Endothelial cell of umbilical vein (primary cell): ENCODE measurements at regions not wholly inside any gene's neighbourhood (a gene's known extent, or its start where the extent isn't known, plus 50 kb on each side); places are given as distances from the start of the nearest gene placed in this dataset.

Experiments
- GATA2 ChIP-seq: IDR thresholded peaks from 2 replicates; pipeline ENCODE4 v1.7.0; 2011; ENCODE audit warnings: low read depth, mild to moderate bottlenecking, moderate library complexity, mixed read lengths, low read length; ENCODE audit not compliant: insufficient read length, insufficient read depth
- JUN ChIP-seq: IDR thresholded peaks from 2 replicates; pipeline ENCODE4 v1.6.1; 2011; ENCODE audit warnings: borderline replicate concordance, low read depth; ENCODE audit not compliant: insufficient read length, insufficient read depth
- POLR2A ChIP-seq: IDR thresholded peaks from 2 replicates; pipeline ENCODE4 v1.6.1; 2012; ENCODE audit warnings: low read depth, mild to moderate bottlenecking, control low read depth, low read length
- POLR2AphosphoS5 ChIP-seq: IDR thresholded peaks from 2 replicates; pipeline ENCODE4 v1.6.1; 2012; ENCODE audit warnings: low read depth, mild to moderate bottlenecking, control low read depth, low read length, moderate library complexity; ENCODE audit not compliant: insufficient read depth
- TF ChIP-seq, protein P1 (sequence below), 2 donors: IDR thresholded peaks; 1 replicate in 1 of 2; 2 replicates in 1 of 2; pipeline ENCODE4 v1.5.1; 2011; ENCODE audit warnings: low read length in 2 of 2, mild to moderate bottlenecking in 2 of 2, moderate library complexity in 2 of 2, control low read depth in 1 of 2, inconsistent platforms in 1 of 2, low read depth in 1 of 2; ENCODE audit not compliant: insufficient read depth in 1 of 2; ENCODE audit errors: extremely low read depth in 1 of 2

GRCh38 chr11:111006227-111006626 lies 239.3 kb upstream of the POU2AF2 start:
- TF ChIP-seq, protein P1, sequence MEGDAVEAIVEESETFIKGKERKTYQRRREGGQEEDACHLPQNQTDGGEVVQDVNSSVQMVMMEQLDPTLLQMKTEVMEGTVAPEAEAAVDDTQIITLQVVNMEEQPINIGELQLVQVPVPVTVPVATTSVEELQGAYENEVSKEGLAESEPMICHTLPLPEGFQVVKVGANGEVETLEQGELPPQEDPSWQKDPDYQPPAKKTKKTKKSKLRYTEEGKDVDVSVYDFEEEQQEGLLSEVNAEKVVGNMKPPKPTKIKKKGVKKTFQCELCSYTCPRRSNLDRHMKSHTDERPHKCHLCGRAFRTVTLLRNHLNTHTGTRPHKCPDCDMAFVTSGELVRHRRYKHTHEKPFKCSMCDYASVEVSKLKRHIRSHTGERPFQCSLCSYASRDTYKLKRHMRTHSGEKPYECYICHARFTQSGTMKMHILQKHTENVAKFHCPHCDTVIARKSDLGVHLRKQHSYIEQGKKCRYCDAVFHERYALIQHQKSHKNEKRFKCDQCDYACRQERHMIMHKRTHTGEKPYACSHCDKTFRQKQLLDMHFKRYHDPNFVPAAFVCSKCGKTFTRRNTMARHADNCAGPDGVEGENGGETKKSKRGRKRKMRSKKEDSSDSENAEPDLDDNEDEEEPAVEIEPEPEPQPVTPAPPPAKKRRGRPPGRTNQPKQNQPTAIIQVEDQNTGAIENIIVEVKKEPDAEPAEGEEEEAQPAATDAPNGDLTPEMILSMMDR (IDR thresholded peaks at IDR 0.05; ENCODE audit: extremely low read depth in 1 of 2, insufficient read depth in 1 of 2, low read depth in 1 of 2, low read length in 2 of 2) = no peak
- TF ChIP-seq POLR2A = no peak
- no peak for TF ChIP-seq JUN
- TF ChIP-seq GATA2 = no peak
- TF ChIP-seq POLR2AphosphoS5 = no peak
